Right lobe of liver (tissue), 4 donors: ENCODE measurements at regions not wholly inside any gene's neighbourhood (a gene's known extent, or its start where the extent isn't known, plus 50 kb on each side); places are given as distances from the start of the nearest gene placed in this dataset.

ENCODE experiments used
- POLR2A ChIP-seq: fragments of 450-650 bp; IDR thresholded peaks from one replicate; pipeline ENCODE4 v1.6.1; 2017; ENCODE audit warnings: antibody characterized with exemption, mild to moderate bottlenecking
- TF ChIP-seq, protein P1 (sequence below), 4 donors: fragments of 200-600 bp in 3 of 4; fragments of 450-650 bp in 1 of 4; IDR thresholded peaks; one replicate each; pipeline versions ENCODE4 v1.5.1 to v1.8.0; 2016 to 2022; ENCODE audit warnings: antibody characterized with exemption in 4 of 4, mild to moderate bottlenecking in 2 of 4
- donor health status: DM: no; HTN: no; CAD: no.
- donor health status: DM: no; HTN: no; CAD: no.
- donor health status: DM: no; HTN: yes; CAD: no.

DNA sequence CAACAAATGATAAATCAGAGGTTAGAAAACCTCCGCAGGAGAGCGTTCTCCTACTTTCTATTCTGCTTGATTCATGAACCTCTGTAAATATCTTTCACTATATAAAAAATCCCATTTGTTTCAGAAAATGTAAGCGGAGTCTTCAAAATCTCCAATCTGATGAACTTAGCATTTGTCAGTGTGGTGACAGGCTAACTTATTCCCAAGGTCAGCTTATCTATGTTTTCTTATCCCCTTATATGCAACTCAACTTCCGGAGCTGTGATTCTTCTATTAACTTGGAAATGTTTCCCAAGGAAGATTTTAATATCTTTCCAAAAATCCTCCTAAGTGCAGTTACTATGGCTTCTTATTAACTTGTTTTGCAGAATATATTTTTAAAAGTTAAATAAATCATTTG is 87.5 kb upstream of the C1QTNF7 start:
- TF ChIP-seq, protein P1, sequence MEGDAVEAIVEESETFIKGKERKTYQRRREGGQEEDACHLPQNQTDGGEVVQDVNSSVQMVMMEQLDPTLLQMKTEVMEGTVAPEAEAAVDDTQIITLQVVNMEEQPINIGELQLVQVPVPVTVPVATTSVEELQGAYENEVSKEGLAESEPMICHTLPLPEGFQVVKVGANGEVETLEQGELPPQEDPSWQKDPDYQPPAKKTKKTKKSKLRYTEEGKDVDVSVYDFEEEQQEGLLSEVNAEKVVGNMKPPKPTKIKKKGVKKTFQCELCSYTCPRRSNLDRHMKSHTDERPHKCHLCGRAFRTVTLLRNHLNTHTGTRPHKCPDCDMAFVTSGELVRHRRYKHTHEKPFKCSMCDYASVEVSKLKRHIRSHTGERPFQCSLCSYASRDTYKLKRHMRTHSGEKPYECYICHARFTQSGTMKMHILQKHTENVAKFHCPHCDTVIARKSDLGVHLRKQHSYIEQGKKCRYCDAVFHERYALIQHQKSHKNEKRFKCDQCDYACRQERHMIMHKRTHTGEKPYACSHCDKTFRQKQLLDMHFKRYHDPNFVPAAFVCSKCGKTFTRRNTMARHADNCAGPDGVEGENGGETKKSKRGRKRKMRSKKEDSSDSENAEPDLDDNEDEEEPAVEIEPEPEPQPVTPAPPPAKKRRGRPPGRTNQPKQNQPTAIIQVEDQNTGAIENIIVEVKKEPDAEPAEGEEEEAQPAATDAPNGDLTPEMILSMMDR (IDR thresholded peaks at IDR 0.05) = no peak
- TF ChIP-seq POLR2A = no peak
